G401 (cell line): ENCODE measurements at regions not wholly inside any gene's neighbourhood (a gene's known extent, or its start where the extent isn't known, plus 50 kb on each side); places are given as distances from the start of the nearest gene placed in this dataset.

ENCODE experiments used
- DNase-seq: peaks from one replicate; pipeline ENCODE4 v3.0.0-alpha.2; 2015; ENCODE audit warnings: low spot score
- in situ Hi-C: cut with HindIII; loops from 2 replicates; pipeline ENCODE4 v1.10.0; 2016; ENCODE audit warnings: low sequenced_read_pairs, mixed read lengths

GRCh38 chr10:3480281-3480989 lies 304.6 kb downstream of the KLF6 start:
- in situ Hi-C loops, result no loop called here
- DNase-seq, result no peak

DNA sequence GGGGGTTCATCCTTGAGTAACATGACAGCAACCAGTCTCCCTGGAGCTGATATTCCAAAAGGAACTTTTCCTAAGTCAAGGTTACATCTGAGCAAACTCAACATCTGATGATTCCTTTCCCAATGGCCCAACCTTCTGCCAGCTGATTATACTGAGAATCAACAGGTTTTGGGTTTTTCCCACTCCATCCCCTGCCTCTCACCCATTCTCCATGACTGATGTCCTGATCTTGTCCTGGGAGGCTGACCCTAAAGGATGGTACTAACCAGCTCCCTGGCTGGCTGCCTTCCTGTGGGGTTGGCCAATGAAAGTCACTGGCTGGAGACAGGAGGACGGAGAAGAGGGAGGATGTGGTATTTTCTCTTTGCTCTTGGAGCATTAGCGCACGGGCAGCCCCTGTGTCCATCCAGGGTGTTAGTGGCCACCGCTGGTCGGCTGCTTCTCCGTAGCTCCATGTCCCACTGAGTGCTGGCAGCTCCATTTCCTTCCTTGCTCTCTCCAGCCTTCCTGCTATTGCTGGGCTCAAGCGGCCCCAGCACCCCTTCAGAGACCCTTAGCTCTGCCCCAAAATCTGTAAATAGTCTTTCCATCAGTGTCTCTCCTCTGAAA lies 306.2 kb upstream of the PITRM1 start:
- in situ Hi-C loops, result no loop called here
- DNase-seq, result no peak

DNA sequence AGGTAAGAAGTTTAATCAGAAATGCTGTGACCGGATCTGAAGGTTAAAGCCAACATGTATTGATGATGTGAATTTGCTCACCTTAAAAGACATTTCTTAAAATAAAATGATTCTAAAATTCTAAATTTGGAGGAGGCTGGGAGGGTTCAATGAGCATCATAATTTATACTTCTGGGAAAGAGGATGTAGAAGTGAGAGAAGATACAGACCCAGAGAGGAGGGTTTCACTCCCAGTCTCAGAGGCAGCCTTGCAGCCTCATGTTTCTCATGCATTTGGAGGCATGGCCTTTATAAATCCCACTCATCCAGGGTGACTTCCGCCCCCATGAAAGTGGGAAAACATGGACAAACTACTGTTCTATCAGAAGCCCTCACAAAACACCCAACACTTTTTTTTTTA lies 305.6 kb upstream of the PITRM1 start:
- in situ Hi-C loops, result no loop called here
- DNase-seq, result no peak

DNA sequence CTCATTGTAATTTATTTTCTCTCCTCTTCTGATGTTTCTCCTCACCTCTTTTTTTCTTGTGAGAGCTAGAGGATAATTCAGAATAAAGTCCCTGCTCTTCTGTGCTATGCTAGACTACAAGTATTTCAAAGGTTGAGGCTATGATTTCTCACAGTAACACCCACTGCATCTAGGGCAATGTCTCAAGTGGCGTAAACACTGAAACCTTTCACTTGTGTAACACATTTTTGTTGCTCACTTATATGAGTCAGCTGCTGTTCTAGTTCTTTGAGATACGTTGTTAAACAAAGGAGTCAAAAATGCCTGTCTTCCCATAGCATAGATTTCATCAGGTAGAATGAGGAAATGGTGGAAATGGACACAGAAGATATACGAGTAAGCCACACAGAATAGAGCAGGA lies 305.1 kb upstream of the PITRM1 start:
- DNase-seq, result no peak
- in situ Hi-C loops, result no loop called here

GRCh38 chr10:3476640-3477448 lies 304.3 kb upstream of the PITRM1 start:
- in situ Hi-C loops, result no loop called here
- no peak for DNase-seq

DNA sequence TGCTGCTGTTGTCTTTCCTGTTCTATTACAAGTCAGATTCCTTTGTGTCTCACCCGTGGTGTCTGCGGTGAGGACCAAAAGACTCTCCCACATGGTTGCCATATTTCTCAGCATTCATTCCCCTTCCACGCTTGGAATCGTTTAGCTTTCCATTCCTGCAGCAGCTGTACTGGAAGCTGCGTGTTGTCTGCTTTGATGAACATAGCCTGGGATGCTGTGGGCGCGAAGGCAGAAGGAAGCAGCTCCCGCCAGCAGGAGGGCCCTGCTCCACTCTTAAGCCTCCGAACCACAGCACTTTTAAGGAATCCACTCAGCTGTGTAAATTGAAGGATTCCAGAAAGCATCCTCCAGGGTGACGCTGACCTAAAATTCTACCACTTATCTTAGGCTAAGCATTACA lies 303.6 kb upstream of the PITRM1 start:
- no peak for DNase-seq
- in situ Hi-C loops, result no loop called here

DNA sequence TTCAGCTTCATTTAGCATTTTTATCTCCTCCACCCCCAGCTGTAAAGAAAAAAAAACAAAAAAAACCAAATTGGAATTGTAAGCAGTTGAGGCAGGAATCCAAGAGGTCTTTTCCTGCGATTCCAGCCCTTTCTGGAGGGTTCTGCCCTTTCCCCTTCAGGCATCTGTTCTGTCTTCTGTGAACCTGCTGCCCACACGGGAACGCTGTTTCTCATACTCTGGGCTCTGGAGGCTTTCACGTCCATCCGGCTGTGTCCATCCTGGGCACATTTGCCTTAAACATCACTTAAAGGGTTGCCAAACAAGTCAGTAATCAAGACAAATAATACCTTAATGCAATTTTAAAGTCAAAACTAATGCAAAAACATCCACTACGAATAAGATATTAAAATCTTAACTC lies 302.8 kb upstream of the PITRM1 start:
- no peak for DNase-seq
- in situ Hi-C loops, result no loop called here

GRCh38 chr10:3474266-3474665 lies 301.7 kb upstream of the PITRM1 start:
- DNase-seq, result no peak

DNA sequence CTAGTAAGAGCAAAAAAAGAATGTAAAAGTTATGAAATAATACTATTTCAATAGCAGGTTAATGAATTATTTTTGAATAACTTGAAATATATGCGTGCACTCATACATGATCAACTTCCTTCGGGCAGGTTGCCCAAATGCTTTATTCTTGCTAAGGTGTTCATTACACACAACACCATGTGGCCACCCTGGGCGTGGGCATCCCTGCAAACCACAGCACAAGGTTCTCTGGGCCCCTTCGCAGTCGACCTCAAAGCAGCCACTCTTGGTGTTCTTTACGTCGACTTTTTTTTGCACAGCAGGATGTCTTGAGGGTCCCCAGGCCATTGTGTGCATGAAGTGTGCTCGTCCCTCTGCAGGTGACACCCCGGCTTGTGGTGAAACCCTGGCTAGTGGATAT lies 300.7 kb upstream of the PITRM1 start:
- in situ Hi-C loops, result no loop called here

More at GRCh38 chr10:3474266-3474665, 301.7 kb upstream of the PITRM1 start:
- in situ Hi-C loops, result no loop called here

DNA sequence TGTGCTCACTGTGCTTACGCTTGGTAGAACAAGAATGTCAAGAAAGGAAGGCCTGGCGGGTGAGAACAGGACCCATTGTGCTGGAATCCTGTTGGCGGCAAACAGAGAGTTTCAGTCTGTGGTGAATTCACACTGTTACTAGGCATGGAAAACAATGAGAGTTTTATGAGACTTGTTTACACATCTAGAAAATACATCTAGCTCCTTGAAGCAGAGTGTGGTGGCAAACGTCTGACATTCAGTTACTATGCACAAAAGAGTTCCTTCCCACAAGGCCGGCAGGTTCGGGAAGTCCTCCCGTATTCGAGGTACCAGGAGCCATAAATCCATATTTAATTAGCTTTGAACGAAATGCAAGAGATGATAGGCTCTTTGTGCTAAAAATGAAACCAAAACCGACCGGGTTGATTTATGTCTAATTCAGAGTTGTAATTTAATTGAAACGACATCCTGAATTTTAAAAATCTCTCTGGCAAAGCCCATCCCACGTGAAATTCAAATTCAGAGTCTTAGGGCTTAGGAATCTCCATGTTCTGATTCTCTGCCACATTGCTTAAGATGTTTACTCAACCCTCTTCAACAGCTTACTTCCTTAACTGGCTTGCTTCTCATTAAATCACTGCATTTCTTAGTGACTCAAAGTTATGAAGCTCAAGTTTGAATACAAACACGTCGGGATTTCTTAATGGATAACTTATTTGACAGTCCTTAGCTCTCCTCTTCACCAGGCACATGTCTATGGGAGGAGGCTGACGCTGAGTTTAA lies 299.9 kb upstream of the PITRM1 start:
- peak; percentile 16 for DNase-seq

More for the DNA sequence above, 300.7 kb upstream of the PITRM1 start:
- DNase-seq, result no peak

DNA sequence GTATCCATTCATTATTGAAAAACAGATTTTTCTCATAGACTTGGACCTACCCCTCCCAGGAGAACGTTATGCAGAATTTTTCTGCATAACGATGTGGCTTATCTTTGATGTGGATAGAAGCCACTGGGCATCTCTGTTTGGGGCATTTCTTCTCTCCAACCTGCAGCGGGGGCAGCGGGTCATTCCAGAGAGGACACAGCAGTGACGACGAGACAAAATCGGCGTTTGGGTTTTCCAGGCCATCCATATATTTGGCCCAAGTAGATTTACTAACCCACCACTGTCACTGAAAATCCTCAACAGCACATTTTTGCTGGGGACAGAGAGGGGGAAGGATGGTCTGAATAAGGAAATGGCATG lies 299.3 kb upstream of the PITRM1 start:
- DNase-seq, result no peak
- in situ Hi-C loops, result no loop called here

More for the DNA sequence above, 299.9 kb upstream of the PITRM1 start:
- in situ Hi-C loops, result no loop called here

DNA sequence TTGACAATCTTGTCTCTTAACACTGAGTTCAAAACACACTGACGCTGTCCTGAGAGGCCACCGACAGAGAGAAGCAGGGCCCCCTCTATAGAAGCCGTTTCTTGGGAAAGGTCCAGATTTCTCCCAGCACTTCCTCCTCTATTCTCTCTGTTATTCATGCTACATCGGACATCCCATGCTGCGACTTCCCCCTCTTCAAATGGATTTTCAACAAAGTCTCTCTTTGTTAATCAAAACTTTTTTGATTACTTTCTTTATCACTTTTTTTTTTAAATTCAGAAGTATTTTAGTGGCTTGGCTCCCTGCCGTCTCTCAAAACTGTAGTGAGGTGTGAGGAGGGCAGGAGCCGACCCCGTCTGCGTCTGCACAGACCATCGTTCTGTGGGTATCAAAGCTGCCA lies 298.9 kb upstream of the PITRM1 start:
- no peak for DNase-seq

GRCh38 chr10:3470191-3470590 lies 297.6 kb upstream of the PITRM1 start:
- in situ Hi-C loops, result no loop called here
- no peak for DNase-seq

More for the DNA sequence above, 298.9 kb upstream of the PITRM1 start:
- in situ Hi-C loops, result no loop called here

GRCh38 chr10:3469639-3470020 lies 297.0 kb upstream of the PITRM1 start:
- in situ Hi-C loops, result no loop called here
- no peak for DNase-seq

GRCh38 chr10:3468919-3469638 lies 296.5 kb upstream of the PITRM1 start:
- in situ Hi-C loops, result no loop called here
- DNase-seq, result no peak

- in situ Hi-C loops, result no loop called here
- DNase-seq, result no peak
These were observed 294.7 kb upstream of the PITRM1 start for GRCh38 chr10:3467052-3467951.

GRCh38 chr10:3465406-3465891 lies 292.9 kb upstream of the PITRM1 start:
- in situ Hi-C loops, result no loop called here
- no peak for DNase-seq
